ENCODE measurements at regions not wholly inside any gene's neighbourhood (a gene's known extent, or its start where the extent isn't known, plus 50 kb on each side); places are given as distances from the start of the nearest gene placed in this dataset.

GRCh38 chr4:102172341-102172740 is 172.9 kb downstream of the SLC39A8 start:
- in situ Hi-C loops (cut with HindIII; ENCODE audit: low pct_unique_long_range_greater_than_20kb, low sequenced_read_pairs) (no loop called here), intact Hi-C loops (cut with micrococcal nuclease; ENCODE audit: unreplicated experiment) (no loop called here)
- Histone ChIP-seq H3K4me1 (ENCODE audit: control insufficient read depth, insufficient read depth, low read length) (no peaks in the 10 kb centered on the region), H3K27me3 (ENCODE audit: control insufficient read depth, insufficient read depth, low read length) (no peaks in the 10 kb centered on the region), H3K9me3 (ENCODE audit: control insufficient read depth, insufficient read depth, low read depth, low read length) (no peaks in the 10 kb centered on the region), H3K27ac (ENCODE audit: low read length) (no peak overlapping the region), H3K4me3 (ENCODE audit: low read depth in 2 of 2, low read length in 2 of 2) (no peak overlapping the region), H3K36me3 (ENCODE audit: control insufficient read depth, insufficient read depth, low read length) (no peaks in the 10 kb centered on the region)
- CTCF ChIA-PET, result no interaction called here
- DNase-seq (ENCODE audit: low read depth, low spot score), result no peak
- ATAC-seq, result no peak
- POLR2A ChIA-PET, result no interaction called here
- no peak for TF ChIP-seq REST (IDR thresholded peaks at IDR 0.05; ENCODE audit: insufficient read depth in 1 of 2, low read depth in 2 of 2, low read length in 1 of 2)
- no peak for TF ChIP-seq SIN3A (IDR thresholded peaks at IDR 0.05; ENCODE audit: borderline replicate concordance, insufficient read depth, low read depth, low read length)
- no peak for TF ChIP-seq TCF7L2 (IDR thresholded peaks at IDR 0.05; ENCODE audit: low read depth, low read length)
- TF ChIP-seq POLR2AphosphoS5 (IDR thresholded peaks at IDR 0.05; ENCODE audit: low read depth, low read length), result no peak
- TF ChIP-seq CTCF (IDR thresholded peaks at IDR 0.05), result no peak
- BruUV-seq (replicated peaks), result no TSS peak

GRCh38 chr4:102170910-102171309 is 174.4 kb downstream of the SLC39A8 start:
- CTCF ChIA-PET, result no interaction called here
- ATAC-seq (no peak), DNase-seq (ENCODE audit: low read depth, low spot score) (no peak)
- no peak overlapping the region for H3K27ac ChIP-seq (ENCODE audit: low read length)
- intact Hi-C loops (cut with micrococcal nuclease; ENCODE audit: unreplicated experiment) (no loop called here), in situ Hi-C loops (cut with HindIII; ENCODE audit: low pct_unique_long_range_greater_than_20kb, low sequenced_read_pairs) (no loop called here)
- H3K4me3 ChIP-seq (ENCODE audit: low read depth in 2 of 2, low read length in 2 of 2), result no peak overlapping the region
- BruUV-seq (replicated peaks), result no TSS peak
- no peaks in the 10 kb centered on the region for H3K36me3 ChIP-seq (ENCODE audit: control insufficient read depth, insufficient read depth, low read length)
- no peaks in the 10 kb centered on the region for H3K4me1 ChIP-seq (ENCODE audit: control insufficient read depth, insufficient read depth, low read length)
- TF ChIP-seq TCF7L2 (IDR thresholded peaks at IDR 0.05; ENCODE audit: low read depth, low read length) (no peak), REST (IDR thresholded peaks at IDR 0.05; ENCODE audit: insufficient read depth in 1 of 2, low read depth in 2 of 2, low read length in 1 of 2) (no peak), POLR2AphosphoS5 (IDR thresholded peaks at IDR 0.05; ENCODE audit: low read depth, low read length) (no peak), SIN3A (IDR thresholded peaks at IDR 0.05; ENCODE audit: borderline replicate concordance, insufficient read depth, low read depth, low read length) (no peak), CTCF (IDR thresholded peaks at IDR 0.05) (no peak)
- no peaks in the 10 kb centered on the region for H3K9me3 ChIP-seq (ENCODE audit: control insufficient read depth, insufficient read depth, low read depth, low read length)
- POLR2A ChIA-PET, result no interaction called here
- H3K27me3 ChIP-seq (ENCODE audit: control insufficient read depth, insufficient read depth, low read length), result no peaks in the 10 kb centered on the region
